MCF 10A (cell line): ENCODE measurements at regions not wholly inside any gene's neighbourhood (a gene's known extent, or its start where the extent isn't known, plus 50 kb on each side); places are given as distances from the start of the nearest gene placed in this dataset.

Source experiments
- BruUV-seq: library from RNA; stranded (reverse); fragments of 400-500 nt; replicated peaks from 2 replicates; lab custom pipeline; 2021; lab: Mats Ljungman, UMichigan
- CTCF ChIA-PET: fragments of 300-600 bp; sonication (Branson Sonifier 250); formaldehyde crosslinking; extraction: SDS; loops from one replicate; lab custom pipeline; 2021; ENCODE audit warnings: antibody characterized with exemption, inconsistent platforms; lab: Yijun Ruan, JAX
- POLR2A ChIA-PET: fragments of 300-600, 350-650 bp; sonication (Branson Sonifier 250); formaldehyde crosslinking; extraction: SDS; loops from one replicate; lab custom pipeline; 2020; ENCODE audit warnings: antibody characterized with exemption, inconsistent platforms; lab: Yijun Ruan, JAX
- DNase-seq: peaks from one replicate; pipeline ENCODE4 v3.0.0-alpha.2; 2018; ENCODE audit not compliant: unreplicated experiment
- H3K27ac Mint-ChIP-seq: one replicate; pipeline ENCODE4 v1.8.0; 2022; ENCODE audit warnings: mild to moderate bottlenecking, low read depth, mixed read lengths; ENCODE audit not compliant: unreplicated experiment
- H3K27me3 Mint-ChIP-seq: one replicate; pipeline ENCODE4 v1.8.0; 2022; ENCODE audit warnings: mixed read lengths; ENCODE audit not compliant: insufficient read depth, unreplicated experiment
- H3K36me3 Mint-ChIP-seq: one replicate; pipeline ENCODE4 v1.8.0; 2022; ENCODE audit warnings: mild to moderate bottlenecking, moderate library complexity, mixed read lengths; ENCODE audit not compliant: insufficient read depth, unreplicated experiment
- H3K4me1 Mint-ChIP-seq: one replicate; pipeline ENCODE4 v1.8.0; 2022; ENCODE audit warnings: mixed read lengths; ENCODE audit not compliant: insufficient read depth, unreplicated experiment
- H3K4me3 Mint-ChIP-seq: one replicate; pipeline ENCODE4 v1.8.0; 2022; ENCODE audit warnings: mild to moderate bottlenecking, moderate library complexity, mixed read lengths; ENCODE audit not compliant: unreplicated experiment
- H3K9me3 Mint-ChIP-seq: one replicate; pipeline ENCODE4 v1.8.0; 2022; ENCODE audit warnings: mixed read lengths; ENCODE audit not compliant: unreplicated experiment
- CTCF ChIP-seq: fragments of 200-600 bp; IDR thresholded peaks from one replicate; pipeline ENCODE4 v1.8.0; 2022; ENCODE audit warnings: antibody characterized with exemption, mild to moderate bottlenecking; ENCODE audit not compliant: unreplicated experiment
- intact Hi-C: fragments of 100-400 bp; cut with micrococcal nuclease; formaldehyde crosslinking; loops from 2 replicates; pipeline ENCODE4 v1.14.1; 2022

GRCh38 chr14:45698462-45699134 lies 445.6 kb upstream of the MIS18BP1 start:
- ChIA-PET POLR2A (no interaction called here), CTCF (no interaction called here)
- Mint-ChIP-seq H3K27ac (peak overlapping the region; percentile 63), H3K9me3 (no peaks in the 10 kb centered on the region), H3K4me3 (no peak overlapping the region), H3K27me3 (no peaks in the 10 kb centered on the region), H3K36me3 (no peaks in the 10 kb centered on the region), H3K4me1 (peaks cover 25% of the 10 kb centered on the region)
- peak; percentile 54 for DNase-seq
- intact Hi-C loops = no loop called here
- no peak for TF ChIP-seq CTCF
- no TSS peak for BruUV-seq

DNA sequence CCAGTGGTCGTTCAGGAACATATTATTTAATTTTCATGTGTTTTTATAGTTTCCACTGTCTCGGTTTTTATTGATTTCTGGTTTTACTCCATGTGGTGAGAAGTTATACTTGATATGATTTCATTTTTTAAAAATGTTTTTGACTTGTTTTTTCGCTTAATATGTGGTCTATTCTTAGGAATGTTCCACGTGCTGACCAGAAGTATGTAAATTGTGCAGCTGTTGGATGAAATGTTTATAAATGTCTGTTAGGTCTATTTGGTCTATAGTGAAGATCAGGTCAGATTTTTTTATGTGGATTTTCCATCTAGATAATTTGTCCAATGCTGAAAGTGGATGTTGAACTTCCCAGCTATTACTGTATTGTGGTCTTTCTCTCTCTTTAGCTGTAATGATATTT lies 433.8 kb upstream of the MIS18BP1 start:
- H3K9me3 Mint-ChIP-seq = no peaks in the 10 kb centered on the region
- ChIA-PET POLR2A (interaction anchor here (0.7 kb wide), 1 partner anchor 14 kb away, joined by 4 read pairs; no protein-coding TSS in a partner anchor), CTCF (no interaction called here)
- TF ChIP-seq CTCF = no peak
- no peak overlapping the region for H3K27ac Mint-ChIP-seq
- H3K27me3 Mint-ChIP-seq = no peaks in the 10 kb centered on the region
- peaks cover 8% of the 10 kb centered on the region for H3K4me1 Mint-ChIP-seq
- intact Hi-C loops = no loop called here
- H3K36me3 Mint-ChIP-seq = peaks cover 6% of the 10 kb centered on the region
- DNase-seq = no peak
- no TSS peak for BruUV-seq
- no peak overlapping the region for H3K4me3 Mint-ChIP-seq

DNA sequence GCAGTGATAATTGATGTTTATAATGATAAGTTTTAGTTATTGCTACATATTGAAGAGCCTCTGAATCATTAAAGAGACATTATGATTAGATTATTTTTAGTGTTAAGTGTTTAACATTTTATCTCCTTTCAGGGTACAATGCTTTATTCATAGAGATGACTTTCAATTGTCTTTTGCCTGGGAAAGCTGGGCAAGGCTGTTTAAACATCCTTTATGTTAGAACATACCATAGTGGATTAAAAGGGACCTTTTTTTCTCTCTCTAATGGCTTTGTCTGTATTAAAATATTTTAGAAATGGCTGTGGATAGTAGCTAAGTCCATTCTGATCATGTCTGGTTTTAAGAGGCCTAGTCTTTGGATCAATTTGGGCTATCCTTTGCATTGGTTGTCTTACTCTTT lies 427.5 kb upstream of the MIS18BP1 start:
- Mint-ChIP-seq H3K27ac (peak overlapping the region; percentile 80), H3K27me3 (no peaks in the 10 kb centered on the region), H3K4me3 (no peak overlapping the region), H3K9me3 (no peaks in the 10 kb centered on the region), H3K36me3 (no peaks in the 10 kb centered on the region), H3K4me1 (peaks cover 20% of the 10 kb centered on the region)
- no TSS peak for BruUV-seq
- TF ChIP-seq CTCF = no peak
- DNase-seq = no peak
- ChIA-PET POLR2A (interaction anchor here (0.6 to 2.0 kb wide), 4 partner anchors 19 to 114 kb away, joined by 3 to 8 read pairs (median 3); no protein-coding TSS in a partner anchor), CTCF (interaction anchor here (0.8 to 1.1 kb wide), 2 partner anchors 21 to 255 kb away, joined by 3 to 4 read pairs; no protein-coding TSS in a partner anchor)
- intact Hi-C loops = no loop called here

DNA sequence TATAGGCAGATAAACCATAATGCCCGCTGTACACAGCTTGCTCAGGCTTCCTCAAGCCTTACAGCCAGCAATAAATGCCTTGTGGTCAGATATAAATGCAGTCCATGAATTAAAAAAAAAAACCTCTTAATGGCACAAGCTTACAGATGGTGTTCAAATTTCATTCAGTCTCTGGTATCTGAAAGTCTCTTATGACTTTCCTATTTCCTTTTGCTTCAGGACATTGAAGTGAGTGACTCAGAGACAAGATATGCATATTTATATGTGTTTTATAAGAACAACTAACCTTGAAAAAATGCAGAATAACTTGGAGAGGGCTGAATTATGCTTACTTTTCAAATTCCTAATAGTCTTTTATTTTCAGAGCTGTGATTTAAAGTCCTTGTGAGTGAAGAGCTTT lies 426.9 kb upstream of the MIS18BP1 start:
- Mint-ChIP-seq H3K36me3 (no peaks in the 10 kb centered on the region), H3K9me3 (no peaks in the 10 kb centered on the region), H3K4me3 (no peak overlapping the region), H3K4me1 (peaks cover 20% of the 10 kb centered on the region), H3K27ac (peak overlapping the region; percentile 80), H3K27me3 (no peaks in the 10 kb centered on the region)
- POLR2A ChIA-PET = interaction anchor here (0.9 to 2.0 kb wide), 3 partner anchors 14 to 46 kb away, joined by 3 to 8 read pairs (median 6); no protein-coding TSS in a partner anchor
- peak; percentile 61 for DNase-seq
- intact Hi-C loops = no loop called here
- no TSS peak for BruUV-seq
- TF ChIP-seq CTCF = no peak
- CTCF ChIA-PET = interaction anchor here (1.1 kb wide), 1 partner anchor 254 kb away, joined by 4 read pairs; no protein-coding TSS in a partner anchor
